A673 (cell line): ENCODE measurements at regions not wholly inside any gene's neighbourhood (a gene's known extent, or its start where the extent isn't known, plus 50 kb on each side); places are given as distances from the start of the nearest gene placed in this dataset.

ENCODE experiments used
- BruUV-seq: library from RNA; stranded (reverse); fragments of 400-500 nt; replicated peaks from 2 replicates; lab custom pipeline; 2021; lab: Mats Ljungman, UMichigan
- CTCF ChIA-PET: fragments of 300-600 bp; sonication (Branson Sonifier 250); formaldehyde crosslinking; loops from one replicate; lab custom pipeline; 2022; ENCODE audit warnings: antibody characterized with exemption; lab: Charles Lee
- POLR2A ChIA-PET: fragments of 300-600 bp; sonication (Branson Sonifier 250); formaldehyde crosslinking; loops from one replicate; lab custom pipeline; 2022; ENCODE audit warnings: antibody characterized with exemption; ENCODE audit not compliant: low non-redundant PET; lab: Charles Lee
- DNase-seq: peaks from one replicate; pipeline ENCODE4 v3.0.0-alpha.2; 2015; ENCODE audit warnings: low spot score
- H3K27ac ChIP-seq: fragments of 200-600 bp; sonication (generic); 2 replicates; pipeline ENCODE4 v1.5.1; 2016; ENCODE audit warnings: mixed run types, low read depth, mild to moderate bottlenecking, mixed read lengths, antibody characterized with exemption, low read length; ENCODE audit not compliant: poor library complexity, severe bottlenecking
- H3K27me3 ChIP-seq: fragments of 200-600 bp; sonication (generic); replicated peaks from 2 replicates; pipeline ENCODE4 v1.6.1; 2017; ENCODE audit warnings: mixed run types, low read depth, mild to moderate bottlenecking, mixed read lengths, antibody characterized with exemption, low read length; ENCODE audit not compliant: insufficient read depth, poor library complexity
- H3K36me3 ChIP-seq: fragments of 200-600 bp; sonication (generic); 2 replicates; pipeline ENCODE4 v1.6.1; 2016; ENCODE audit warnings: mixed run types, mild to moderate bottlenecking, mixed read lengths, antibody characterized with exemption, low read length; ENCODE audit not compliant: insufficient read depth, poor library complexity, severe bottlenecking
- H3K4me1 ChIP-seq: fragments of 200-600 bp; sonication (generic); 2 replicates; pipeline ENCODE4 v1.6.1; 2017; ENCODE audit warnings: mixed run types, mild to moderate bottlenecking, mixed read lengths, antibody characterized with exemption, low read length; ENCODE audit not compliant: insufficient read depth, poor library complexity, severe bottlenecking
- H3K4me3 ChIP-seq: fragments of 200-600 bp; sonication (generic); 2 replicates; pipeline ENCODE4 v1.5.1; 2016; ENCODE audit warnings: low read depth, mixed run types, mild to moderate bottlenecking, mixed read lengths, low read length; ENCODE audit not compliant: poor library complexity, severe bottlenecking
- H3K9me3 ChIP-seq: fragments of 200-600 bp; sonication (generic); 2 replicates; pipeline ENCODE4 v1.6.1; 2016; ENCODE audit warnings: mixed run types, low read depth, mild to moderate bottlenecking, mixed read lengths, antibody characterized with exemption, low read length; ENCODE audit not compliant: poor library complexity, severe bottlenecking
- CTCF ChIP-seq: fragments of 300-800, 200-600 bp; sonication (generic); conservative IDR thresholded peaks from 2 replicates; pipeline ENCODE4 v1.5.1; 2017; ENCODE audit warnings: low read depth, mild to moderate bottlenecking, antibody characterized with exemption, low read length, moderate library complexity, mixed read lengths
- EZH2 ChIP-seq: fragments of 200-600 bp; sonication (generic); IDR thresholded peaks from 2 replicates; pipeline ENCODE4 v1.6.1; 2017; ENCODE audit warnings: borderline replicate concordance, low read depth, mild to moderate bottlenecking, mixed read lengths, antibody characterized with exemption, low read length; ENCODE audit not compliant: poor library complexity, severe bottlenecking
- intact Hi-C: fragments of 100-400 bp; cut with micrococcal nuclease; formaldehyde crosslinking; loops from one replicate; pipeline ENCODE4 v1.10.0; 2022; ENCODE audit not compliant: unreplicated experiment

- no peak overlapping the region for H3K4me3 ChIP-seq
- ChIA-PET POLR2A (interaction anchor here (0.7 kb wide), 2 partner anchors 20 to 24 kb away, joined by 3 to 5 read pairs; no protein-coding TSS in a partner anchor), CTCF (no interaction called here)
- no TSS peak for BruUV-seq
- intact Hi-C loops = no loop called here
- TF ChIP-seq EZH2 (no peak), CTCF (no peak)
- DNase-seq = no peak
- no peaks in the 10 kb centered on the region for H3K27me3 ChIP-seq
- no peaks in the 10 kb centered on the region for H3K36me3 ChIP-seq
- no peak overlapping the region for H3K27ac ChIP-seq
- peaks cover 11% of the 10 kb centered on the region for H3K4me1 ChIP-seq
- no peaks in the 10 kb centered on the region for H3K9me3 ChIP-seq
Observed at GRCh38 chr11:121368364-121369240, 76.0 kb downstream of the SC5D start.

GRCh38 chr11:121369366-121369765, 76.8 kb downstream of the SC5D start:
- Histone ChIP-seq H3K36me3 (no peaks in the 10 kb centered on the region), H3K4me1 (peaks cover 11% of the 10 kb centered on the region), H3K27me3 (no peaks in the 10 kb centered on the region), H3K27ac (no peak overlapping the region), H3K9me3 (no peaks in the 10 kb centered on the region), H3K4me3 (no peak overlapping the region)
- intact Hi-C loops = no loop called here
- ChIA-PET POLR2A (no interaction called here), CTCF (no interaction called here)
- DNase-seq = no peak
- no TSS peak for BruUV-seq
- TF ChIP-seq CTCF = no peak
- TF ChIP-seq EZH2 = no peak

DNA sequence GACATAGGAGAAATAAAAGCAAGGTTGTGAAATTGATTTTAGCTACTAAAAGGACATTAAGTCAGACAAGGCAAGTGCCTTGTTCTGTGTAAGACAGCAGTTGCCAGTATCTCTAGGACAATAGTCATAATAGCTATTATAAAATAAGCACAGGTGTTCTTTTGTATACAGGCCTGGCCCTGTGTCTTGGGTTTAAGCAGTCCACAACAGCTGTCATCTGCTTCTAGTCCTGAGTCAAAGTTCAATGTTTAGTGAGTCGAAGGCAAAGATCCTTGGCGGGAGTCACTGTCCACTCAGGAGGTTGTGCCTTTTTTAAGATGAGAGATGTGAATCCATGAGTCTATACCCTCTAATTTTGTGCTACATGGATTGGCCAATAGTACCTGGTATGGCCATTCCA, 79.5 kb downstream of the SC5D start:
- no peak for DNase-seq
- CTCF ChIA-PET = no interaction called here
- Histone ChIP-seq H3K27ac (no peak overlapping the region), H3K36me3 (no peaks in the 10 kb centered on the region), H3K27me3 (no peaks in the 10 kb centered on the region), H3K4me1 (peaks cover 3% of the 10 kb centered on the region), H3K9me3 (no peaks in the 10 kb centered on the region), H3K4me3 (no peak overlapping the region)
- POLR2A ChIA-PET = no interaction called here
- intact Hi-C loops = no loop called here
- TF ChIP-seq EZH2 = no peak
- no TSS peak for BruUV-seq
